Upper lobe of right lung (tissue), 1 donor: ENCODE measurements at regions not wholly inside any gene's neighbourhood (a gene's known extent, or its start where the extent isn't known, plus 50 kb on each side); places are given as distances from the start of the nearest gene placed in this dataset.

Experiments used
- ATAC-seq: fragments of 200-7000 bp; cut with Tn5 transposase; one replicate; pipeline ENCODE4 v1.9.1; 2020; ENCODE audit warnings: mild to moderate bottlenecking, moderate library complexity
- DNase-seq: peaks from one replicate; pipeline ENCODE4 v3.0.0-alpha.2; 2020
- H3K27ac ChIP-seq: fragments of 200-600 bp; one replicate; pipeline ENCODE4 v1.8.0; 2022
- H3K27me3 ChIP-seq: fragments of 200-600 bp; one replicate; pipeline ENCODE4 v1.8.0; 2022; ENCODE audit warnings: mild to moderate bottlenecking
- H3K36me3 ChIP-seq: fragments of 200-600 bp; one replicate; pipeline ENCODE4 v1.8.0; 2022
- H3K4me1 ChIP-seq: fragments of 200-600 bp; one replicate; pipeline ENCODE4 v1.8.0; 2022
- H3K4me3 ChIP-seq: fragments of 200-600 bp; one replicate; pipeline ENCODE4 v1.8.0; 2022; ENCODE audit warnings: mild to moderate bottlenecking
- H3K9me3 ChIP-seq: fragments of 200-600 bp; one replicate; pipeline ENCODE4 v1.8.0; 2022
- intact Hi-C: fragments of 100-400 bp; cut with DNase I; formaldehyde crosslinking; loops from one replicate; pipeline ENCODE4 v1.11.0; 2022
- TF ChIP-seq, protein P1 (sequence below): fragments of 200-600 bp; IDR thresholded peaks from one replicate; pipeline ENCODE4 v1.8.0; 2022; ENCODE audit warnings: antibody characterized with exemption
- donor health status: DM: no; HTN: yes; CAD: no; lungs with severe emphysema.

- Histone ChIP-seq H3K9me3 (no peaks in the 10 kb centered on the region), H3K36me3 (no peaks in the 10 kb centered on the region), H3K27ac (no peak overlapping the region), H3K4me3 (no peak overlapping the region), H3K4me1 (no peaks in the 10 kb centered on the region), H3K27me3 (no peaks in the 10 kb centered on the region)
- intact Hi-C loops, result no loop called here
- ATAC-seq, result no peak
- no peak for DNase-seq
- TF ChIP-seq, protein P1, sequence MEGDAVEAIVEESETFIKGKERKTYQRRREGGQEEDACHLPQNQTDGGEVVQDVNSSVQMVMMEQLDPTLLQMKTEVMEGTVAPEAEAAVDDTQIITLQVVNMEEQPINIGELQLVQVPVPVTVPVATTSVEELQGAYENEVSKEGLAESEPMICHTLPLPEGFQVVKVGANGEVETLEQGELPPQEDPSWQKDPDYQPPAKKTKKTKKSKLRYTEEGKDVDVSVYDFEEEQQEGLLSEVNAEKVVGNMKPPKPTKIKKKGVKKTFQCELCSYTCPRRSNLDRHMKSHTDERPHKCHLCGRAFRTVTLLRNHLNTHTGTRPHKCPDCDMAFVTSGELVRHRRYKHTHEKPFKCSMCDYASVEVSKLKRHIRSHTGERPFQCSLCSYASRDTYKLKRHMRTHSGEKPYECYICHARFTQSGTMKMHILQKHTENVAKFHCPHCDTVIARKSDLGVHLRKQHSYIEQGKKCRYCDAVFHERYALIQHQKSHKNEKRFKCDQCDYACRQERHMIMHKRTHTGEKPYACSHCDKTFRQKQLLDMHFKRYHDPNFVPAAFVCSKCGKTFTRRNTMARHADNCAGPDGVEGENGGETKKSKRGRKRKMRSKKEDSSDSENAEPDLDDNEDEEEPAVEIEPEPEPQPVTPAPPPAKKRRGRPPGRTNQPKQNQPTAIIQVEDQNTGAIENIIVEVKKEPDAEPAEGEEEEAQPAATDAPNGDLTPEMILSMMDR, result no peak
Observed at GRCh38 chr2:61722318-61722717, 131.5 kb downstream of the FAM161A start.

DNA sequence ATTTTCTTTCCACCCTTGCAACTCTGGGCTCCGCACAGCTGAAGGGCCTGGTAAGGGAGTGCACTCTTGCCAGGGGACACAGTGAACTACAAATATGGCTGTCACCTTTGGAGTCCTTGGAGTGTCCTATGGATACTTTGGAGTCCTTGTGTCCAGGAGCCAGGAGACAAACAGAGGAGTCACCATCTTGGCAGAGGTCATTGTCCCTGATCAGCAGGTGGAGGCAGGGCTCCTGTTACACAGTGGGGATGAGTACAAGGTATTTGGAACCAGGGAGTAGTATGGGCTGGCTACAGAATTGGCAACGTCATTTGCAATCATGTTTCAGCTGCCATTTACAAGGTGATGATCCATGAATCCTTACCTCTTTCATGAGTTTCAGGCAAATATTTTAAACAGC lies 132.5 kb downstream of the FAM161A start:
- no peaks in the 10 kb centered on the region for H3K27me3 ChIP-seq
- TF ChIP-seq, protein P1, result no peak
- DNase-seq (no peak), ATAC-seq (no peak)
- intact Hi-C loops, result no loop called here
- no peaks in the 10 kb centered on the region for H3K4me1 ChIP-seq
- no peaks in the 10 kb centered on the region for H3K36me3 ChIP-seq
- H3K9me3 ChIP-seq, result no peaks in the 10 kb centered on the region
- H3K27ac ChIP-seq, result no peak overlapping the region
- no peak overlapping the region for H3K4me3 ChIP-seq

DNA sequence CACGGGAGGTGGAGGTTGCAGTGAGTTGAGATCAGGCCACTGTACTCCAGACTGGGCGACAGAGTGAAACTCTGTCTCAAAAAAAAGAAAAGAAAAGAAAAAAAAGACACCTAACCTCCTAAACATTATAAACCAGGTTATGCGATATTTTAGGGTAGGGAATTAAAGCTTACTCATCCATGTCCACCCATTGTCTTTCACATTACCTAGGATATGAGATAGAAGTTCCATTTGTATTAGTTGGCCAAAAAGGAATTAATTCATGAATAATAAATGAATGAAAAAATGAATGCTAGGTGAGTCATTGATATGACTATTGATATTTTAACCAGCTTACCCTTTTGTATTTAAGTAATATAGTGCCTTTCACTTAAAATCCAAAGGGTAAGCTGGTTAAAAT lies 132.9 kb downstream of the FAM161A start:
- Histone ChIP-seq H3K4me1 (no peaks in the 10 kb centered on the region), H3K4me3 (no peak overlapping the region), H3K27ac (no peak overlapping the region), H3K9me3 (no peaks in the 10 kb centered on the region), H3K27me3 (no peaks in the 10 kb centered on the region), H3K36me3 (no peaks in the 10 kb centered on the region)
- intact Hi-C loops, result no loop called here
- TF ChIP-seq, protein P1, result no peak
- DNase-seq (no peak), ATAC-seq (no peak)

GRCh38 chr2:61718965-61719364 lies 134.9 kb downstream of the FAM161A start:
- ATAC-seq (no peak), DNase-seq (no peak)
- no peak overlapping the region for H3K27ac ChIP-seq
- TF ChIP-seq, protein P1, result no peak
- intact Hi-C loops, result no loop called here
- no peaks in the 10 kb centered on the region for H3K4me1 ChIP-seq
- H3K36me3 ChIP-seq, result no peaks in the 10 kb centered on the region
- no peaks in the 10 kb centered on the region for H3K27me3 ChIP-seq
- no peaks in the 10 kb centered on the region for H3K9me3 ChIP-seq
- H3K4me3 ChIP-seq, result no peak overlapping the region

DNA sequence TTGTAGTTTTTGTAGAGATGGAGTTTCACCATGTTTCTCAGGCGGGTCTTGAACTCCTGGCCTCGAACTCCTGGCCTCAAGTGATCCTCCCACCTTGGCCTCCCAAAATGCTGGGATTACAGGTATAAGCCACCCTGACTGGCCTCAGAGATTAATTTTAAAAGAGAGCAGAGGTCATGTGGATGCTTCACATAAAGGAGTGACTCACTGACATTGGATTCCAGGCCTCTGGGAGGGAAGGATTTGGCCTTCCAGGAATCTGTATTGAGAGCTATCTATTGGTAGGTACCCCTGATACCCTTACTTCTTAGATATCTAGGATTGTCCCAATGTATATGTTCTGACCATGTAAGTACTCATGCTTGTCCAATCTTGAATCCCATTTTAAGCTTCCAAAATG lies 138.4 kb downstream of the FAM161A start:
- ATAC-seq, result no peak

DNA sequence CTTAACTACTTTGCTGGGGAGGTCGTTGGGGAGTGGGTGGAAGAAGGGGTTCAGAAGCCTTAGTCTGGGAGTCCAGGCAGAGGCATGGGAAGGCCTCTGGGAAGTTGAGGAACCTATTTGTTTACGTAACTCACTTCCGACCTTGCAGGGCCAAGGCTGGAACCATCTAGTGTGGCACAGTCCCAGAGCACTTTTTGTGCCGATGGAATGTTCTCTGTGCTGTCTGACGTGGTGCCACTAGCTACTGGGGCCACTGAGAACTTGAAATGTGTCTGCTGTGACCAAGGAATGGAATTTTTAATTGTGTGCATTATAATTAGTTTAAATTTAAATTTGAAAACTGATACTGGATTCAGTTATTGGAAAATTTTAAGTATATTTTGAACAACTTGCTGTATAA lies 139.7 kb downstream of the FAM161A start:
- no peaks in the 10 kb centered on the region for H3K27me3 ChIP-seq
- DNase-seq, result no peak
- TF ChIP-seq, protein P1, result no peak
- no peaks in the 10 kb centered on the region for H3K4me1 ChIP-seq
- H3K4me3 ChIP-seq, result no peak overlapping the region
- peak; percentile 20 for ATAC-seq
- H3K27ac ChIP-seq, result no peak overlapping the region
- no peaks in the 10 kb centered on the region for H3K36me3 ChIP-seq
- H3K9me3 ChIP-seq, result no peaks in the 10 kb centered on the region
- intact Hi-C loops, result no loop called here

More for the DNA sequence above, 138.4 kb downstream of the FAM161A start:
- no peaks in the 10 kb centered on the region for H3K36me3 ChIP-seq
- no peak overlapping the region for H3K27ac ChIP-seq
- DNase-seq, result no peak
- H3K4me1 ChIP-seq, result no peaks in the 10 kb centered on the region
- intact Hi-C loops, result no loop called here
- TF ChIP-seq, protein P1, result no peak
- H3K4me3 ChIP-seq, result no peak overlapping the region
- H3K27me3 ChIP-seq, result no peaks in the 10 kb centered on the region
- H3K9me3 ChIP-seq, result no peaks in the 10 kb centered on the region
